HEK293 (cell line): ENCODE measurements at regions not wholly inside any gene's neighbourhood (a gene's known extent, or its start where the extent isn't known, plus 50 kb on each side); places are given as distances from the start of the nearest gene placed in this dataset.

Experiments used
- CTCF ChIA-PET: fragments of 350-600 bp; formaldehyde crosslinking; extraction: SDS; loops from one replicate; lab custom pipeline; 2021; ENCODE audit warnings: antibody characterized with exemption; lab: Yijun Ruan, JAX
- POLR2A ChIA-PET: fragments of 300-600 bp; formaldehyde crosslinking; extraction: SDS; loops from one replicate; lab custom pipeline; 2020; ENCODE audit warnings: antibody characterized with exemption, inconsistent platforms; lab: Yijun Ruan, JAX
- H3K27ac ChIP-seq: fragments of 200-500 bp; sonication (Bioruptor generic); 2 replicates; pipeline ENCODE4 v1.5.1; 2014; ENCODE audit warnings: low read depth, low read length, control low read depth, inconsistent platforms; ENCODE audit errors: extremely low read depth
- H3K36me3 ChIP-seq, 2 experiments: fragments of 200-500 bp in 1 of 2; sonication (Bioruptor generic) in 1 of 2; 1 replicate in 1 of 2; 2 replicates in 1 of 2; pipeline ENCODE4 v1.5.1; 2014 to 2017; ENCODE audit warnings: inconsistent platforms in 2 of 2, low read length in 2 of 2; ENCODE audit not compliant: control insufficient read depth in 2 of 2, insufficient read depth in 1 of 2
- H3K4me1 ChIP-seq: fragments of 200-500 bp; sonication (Bioruptor generic); 2 replicates; pipeline ENCODE4 v1.5.1; 2014; ENCODE audit warnings: mild to moderate bottlenecking, low read length, inconsistent platforms; ENCODE audit not compliant: control insufficient read depth, insufficient read depth
- H3K4me3 ChIP-seq: 2 replicates; pipeline ENCODE4 v1.5.1; 2011; ENCODE audit warnings: low read depth, mild to moderate bottlenecking, control low read depth, low read length, moderate library complexity
- H3K9me3 ChIP-seq: fragments of 200-500 bp; sonication (Bioruptor generic); 2 replicates; pipeline ENCODE4 v1.5.1; 2014; ENCODE audit warnings: low read depth, low read length, inconsistent platforms; ENCODE audit not compliant: control insufficient read depth, insufficient read depth
- KLF8 ChIP-seq: fragments of 450-650 bp; formaldehyde crosslinking; IDR thresholded peaks from 2 replicates; pipeline ENCODE4 v1.5.1; 2016; ENCODE audit warnings: missing biosample characterization, missing genetic modification characterization
- PRDM1 ChIP-seq: fragments of 450-650 bp; formaldehyde crosslinking; IDR thresholded peaks from 2 replicates; pipeline ENCODE4; 2016; ENCODE audit warnings: missing biosample characterization, missing genetic modification characterization
- REPIN1 ChIP-seq: fragments of 450-650 bp; formaldehyde crosslinking; IDR thresholded peaks from 2 replicates; pipeline ENCODE4 v1.5.1; 2017; ENCODE audit warnings: missing biosample characterization, missing genetic modification characterization, low read depth
- SALL2 ChIP-seq: fragments of 450-650 bp; formaldehyde crosslinking; IDR thresholded peaks from 2 replicates; pipeline ENCODE4 v1.5.0; 2017; ENCODE audit warnings: missing biosample characterization, mild to moderate bottlenecking, missing genetic modification characterization, borderline replicate concordance
- SCRT1 ChIP-seq: fragments of 450-650 bp; formaldehyde crosslinking; IDR thresholded peaks from 2 replicates; pipeline ENCODE4 v1.5.1; 2016; ENCODE audit warnings: missing biosample characterization, missing genetic modification characterization, borderline replicate concordance
- TCF7L2 ChIP-seq: IDR thresholded peaks from 2 replicates; pipeline ENCODE4 v1.6.1; 2011; ENCODE audit warnings: low read depth, mild to moderate bottlenecking, inconsistent platforms, low read length, moderate library complexity, borderline replicate concordance
- YY1 ChIP-seq: fragments of 450-650 bp; formaldehyde crosslinking; IDR thresholded peaks from 2 replicates; pipeline ENCODE4 v1.5.1; 2018; ENCODE audit warnings: missing biosample characterization, missing genetic modification characterization
- ZBTB17 ChIP-seq: fragments of 450-650 bp; formaldehyde crosslinking; IDR thresholded peaks from 2 replicates; pipeline ENCODE4 v1.5.1; 2016; ENCODE audit warnings: missing biosample characterization, missing genetic modification characterization
- ZBTB20 ChIP-seq: fragments of 450-650 bp; formaldehyde crosslinking; IDR thresholded peaks from 2 replicates; pipeline ENCODE4 v1.5.1; 2016; ENCODE audit warnings: missing biosample characterization, missing genetic modification characterization
- ZBTB8A ChIP-seq: fragments of 450-650 bp; formaldehyde crosslinking; IDR thresholded peaks from 2 replicates; pipeline ENCODE4 v1.5.1; 2016; ENCODE audit warnings: missing biosample characterization, missing genetic modification characterization
- ZNF155 ChIP-seq: fragments of 450-650 bp; formaldehyde crosslinking; IDR thresholded peaks from 2 replicates; pipeline ENCODE4 v1.5.1; 2016; ENCODE audit warnings: missing biosample characterization, missing genetic modification characterization
- ZNF211 ChIP-seq: fragments of 450-650 bp; formaldehyde crosslinking; IDR thresholded peaks from 2 replicates; pipeline ENCODE4 v1.5.1; 2016; ENCODE audit warnings: low read depth, missing biosample characterization, missing genetic modification characterization
- ZNF266 ChIP-seq: fragments of 450-650 bp; formaldehyde crosslinking; IDR thresholded peaks from 2 replicates; pipeline ENCODE4 v1.5.1; 2016; ENCODE audit warnings: missing biosample characterization, missing genetic modification characterization, low read depth
- ZNF341 ChIP-seq: fragments of 450-650 bp; formaldehyde crosslinking; IDR thresholded peaks from 2 replicates; pipeline ENCODE4; 2016; ENCODE audit warnings: low read depth, missing biosample characterization, missing genetic modification characterization
- ZNF394 ChIP-seq: fragments of 450-650 bp; formaldehyde crosslinking; IDR thresholded peaks from 2 replicates; pipeline ENCODE4 v1.5.1; 2016; ENCODE audit warnings: missing biosample characterization, missing genetic modification characterization, mild to moderate bottlenecking, moderate library complexity, borderline replicate concordance
- ZNF514 ChIP-seq: fragments of 450-650 bp; formaldehyde crosslinking; IDR thresholded peaks from 2 replicates; pipeline ENCODE4 v1.5.1; 2016; ENCODE audit warnings: missing biosample characterization, missing genetic modification characterization
- ZNF571 ChIP-seq: fragments of 450-650 bp; formaldehyde crosslinking; IDR thresholded peaks from 2 replicates; pipeline ENCODE4 v1.5.0; 2017; ENCODE audit warnings: missing biosample characterization, missing genetic modification characterization
- ZNF623 ChIP-seq: fragments of 450-650 bp; formaldehyde crosslinking; IDR thresholded peaks from 2 replicates; pipeline ENCODE4 v1.5.1; 2016; ENCODE audit warnings: missing biosample characterization, missing genetic modification characterization
- ZNF629 ChIP-seq: fragments of 450-650 bp; formaldehyde crosslinking; IDR thresholded peaks from 2 replicates; pipeline ENCODE4 v1.5.1; 2017; ENCODE audit warnings: missing biosample characterization, missing genetic modification characterization
- ZNF677 ChIP-seq: fragments of 450-650 bp; IDR thresholded peaks from 2 replicates; pipeline ENCODE4 v1.5.0; 2018; ENCODE audit warnings: missing biosample characterization, mild to moderate bottlenecking, missing genetic modification characterization, moderate library complexity
- ZXDB ChIP-seq: fragments of 450-650 bp; formaldehyde crosslinking; IDR thresholded peaks from 2 replicates; pipeline ENCODE4 v1.5.1; 2016; ENCODE audit warnings: missing biosample characterization, missing genetic modification characterization
- TF ChIP-seq, protein P1 (sequence below): sonication (generic); formaldehyde crosslinking; IDR thresholded peaks from 2 replicates; pipeline ENCODE4 v1.8.1; 2022; ENCODE audit warnings: mild to moderate bottlenecking, moderate library complexity, missing genetic modification reagents
- TF ChIP-seq, protein P2 (sequence below): fragments of 450-650 bp; formaldehyde crosslinking; IDR thresholded peaks from 2 replicates; pipeline ENCODE4 v1.5.1; 2016; ENCODE audit warnings: missing biosample characterization, missing genetic modification characterization
- TF ChIP-seq, protein P3 (sequence below): fragments of 450-650 bp; formaldehyde crosslinking; IDR thresholded peaks from 2 replicates; pipeline ENCODE4 v1.5.1; 2016; ENCODE audit warnings: missing biosample characterization, missing genetic modification characterization

- Histone ChIP-seq H3K4me1 (no peaks in the 10 kb centered on the region), H3K9me3 (no peaks in the 10 kb centered on the region), H3K4me3 (no peak overlapping the region), H3K27ac (no peak overlapping the region), H3K36me3 (no peaks in the 10 kb centered on the region)
- ChIA-PET POLR2A (no interaction called here), CTCF (no interaction called here)
- TF ChIP-seq ZNF266 (tag by site-specific recombination), result no peak
- TF ChIP-seq ZNF514, result no peak
- no peak for TF ChIP-seq ZNF211 (tag by site-specific recombination)
- TF ChIP-seq ZNF677 (tag by site-specific recombination), result no peak
Observed at GRCh38 chr15:46471096-46471495, 836.3 kb downstream of the SQOR start.

DNA sequence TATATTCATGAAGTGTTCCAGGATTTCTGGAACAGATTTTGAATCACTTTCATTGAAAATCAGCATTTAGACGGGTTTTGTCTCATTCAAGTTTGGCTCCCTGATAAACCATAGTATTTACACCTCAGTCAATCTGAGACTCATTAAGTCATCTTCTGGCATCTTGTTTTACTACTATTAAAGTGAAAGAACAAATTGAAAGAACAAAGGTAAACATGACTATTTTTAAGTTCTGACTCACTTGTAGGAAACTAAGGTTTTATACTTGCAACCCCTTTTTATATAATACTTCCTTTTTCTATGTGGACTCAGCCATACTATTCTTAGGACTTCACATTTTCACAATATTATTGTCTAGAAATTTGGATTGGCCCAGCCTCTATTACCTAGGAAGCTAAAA is 854.4 kb downstream of the SQOR start:
- no peaks in the 10 kb centered on the region for H3K36me3 ChIP-seq
- no peaks in the 10 kb centered on the region for H3K4me1 ChIP-seq
- ChIA-PET POLR2A (no interaction called here), CTCF (no interaction called here)
- H3K4me3 ChIP-seq, result no peak overlapping the region
- H3K27ac ChIP-seq, result no peak overlapping the region
- H3K9me3 ChIP-seq, result no peaks in the 10 kb centered on the region
- TF ChIP-seq ZBTB20 (tag by site-specific recombination), result no peak
- no peak for TF ChIP-seq ZNF623 (tag by site-specific recombination)
- TF ChIP-seq ZBTB17 (tag by site-specific recombination), result no peak
- no peak for TF ChIP-seq ZNF629 (tag by site-specific recombination)
- TF ChIP-seq, protein P1, sequence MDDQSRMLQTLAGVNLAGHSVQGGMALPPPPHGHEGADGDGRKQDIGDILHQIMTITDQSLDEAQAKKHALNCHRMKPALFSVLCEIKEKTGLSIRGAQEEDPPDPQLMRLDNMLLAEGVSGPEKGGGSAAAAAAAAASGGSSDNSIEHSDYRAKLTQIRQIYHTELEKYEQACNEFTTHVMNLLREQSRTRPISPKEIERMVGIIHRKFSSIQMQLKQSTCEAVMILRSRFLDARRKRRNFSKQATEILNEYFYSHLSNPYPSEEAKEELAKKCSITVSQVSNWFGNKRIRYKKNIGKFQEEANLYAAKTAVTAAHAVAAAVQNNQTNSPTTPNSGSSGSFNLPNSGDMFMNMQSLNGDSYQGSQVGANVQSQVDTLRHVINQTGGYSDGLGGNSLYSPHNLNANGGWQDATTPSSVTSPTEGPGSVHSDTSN (CRISPR knock-in tag), result no peak
- no peak for TF ChIP-seq SALL2
- no peak for TF ChIP-seq PRDM1 (tag by site-specific recombination)
- no peak for TF ChIP-seq ZNF155 (tag by site-specific recombination)
- TF ChIP-seq ZNF394, result no peak
- TF ChIP-seq TCF7L2, result no peak
- no peak for TF ChIP-seq ZNF341 (tag by site-specific recombination)
- TF ChIP-seq, all 188 proteins: peak for 0

GRCh38 chr15:46496491-46497115 is 861.8 kb downstream of the SQOR start:
- no peaks in the 10 kb centered on the region for H3K9me3 ChIP-seq
- no peaks in the 10 kb centered on the region for H3K4me1 ChIP-seq
- no peak for TF ChIP-seq REPIN1
- no peak for TF ChIP-seq ZBTB8A
- no peak overlapping the region for H3K27ac ChIP-seq
- CTCF ChIA-PET, result no interaction called here
- POLR2A ChIA-PET, result no interaction called here
- no peak overlapping the region for H3K4me3 ChIP-seq
- H3K36me3 ChIP-seq, result no peaks in the 10 kb centered on the region

DNA sequence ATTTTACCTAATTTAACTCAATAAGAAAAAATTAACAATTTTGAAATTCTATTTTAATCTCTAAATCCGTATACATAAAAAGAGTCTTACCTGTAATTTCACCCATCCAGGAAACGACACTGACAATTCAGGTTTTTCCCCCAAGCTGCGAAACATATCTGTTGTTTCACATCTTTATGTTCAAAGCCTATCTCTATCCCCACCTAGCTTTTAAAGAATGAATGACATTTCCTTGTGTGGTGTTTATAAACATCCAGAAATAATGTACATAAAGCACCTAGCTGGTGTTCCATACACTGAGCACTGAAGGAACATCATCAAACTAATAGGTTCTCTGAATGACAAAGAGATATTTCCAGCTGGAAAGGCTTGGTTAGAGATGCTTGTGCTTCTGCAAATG is 867.8 kb downstream of the SQOR start:
- TF ChIP-seq YY1 (tag by site-specific recombination), result no peak
- no peak for TF ChIP-seq KLF8
- TF ChIP-seq ZNF571, result no peak
- TF ChIP-seq, protein P2, sequence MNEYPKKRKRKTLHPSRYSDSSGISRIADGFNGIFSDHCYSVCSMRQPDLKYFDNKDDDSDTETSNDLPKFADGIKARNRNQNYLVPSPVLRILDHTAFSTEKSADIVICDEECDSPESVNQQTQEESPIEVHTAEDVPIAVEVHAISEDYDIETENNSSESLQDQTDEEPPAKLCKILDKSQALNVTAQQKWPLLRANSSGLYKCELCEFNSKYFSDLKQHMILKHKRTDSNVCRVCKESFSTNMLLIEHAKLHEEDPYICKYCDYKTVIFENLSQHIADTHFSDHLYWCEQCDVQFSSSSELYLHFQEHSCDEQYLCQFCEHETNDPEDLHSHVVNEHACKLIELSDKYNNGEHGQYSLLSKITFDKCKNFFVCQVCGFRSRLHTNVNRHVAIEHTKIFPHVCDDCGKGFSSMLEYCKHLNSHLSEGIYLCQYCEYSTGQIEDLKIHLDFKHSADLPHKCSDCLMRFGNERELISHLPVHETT (tag by site-specific recombination), result no peak
- TF ChIP-seq, protein P3, sequence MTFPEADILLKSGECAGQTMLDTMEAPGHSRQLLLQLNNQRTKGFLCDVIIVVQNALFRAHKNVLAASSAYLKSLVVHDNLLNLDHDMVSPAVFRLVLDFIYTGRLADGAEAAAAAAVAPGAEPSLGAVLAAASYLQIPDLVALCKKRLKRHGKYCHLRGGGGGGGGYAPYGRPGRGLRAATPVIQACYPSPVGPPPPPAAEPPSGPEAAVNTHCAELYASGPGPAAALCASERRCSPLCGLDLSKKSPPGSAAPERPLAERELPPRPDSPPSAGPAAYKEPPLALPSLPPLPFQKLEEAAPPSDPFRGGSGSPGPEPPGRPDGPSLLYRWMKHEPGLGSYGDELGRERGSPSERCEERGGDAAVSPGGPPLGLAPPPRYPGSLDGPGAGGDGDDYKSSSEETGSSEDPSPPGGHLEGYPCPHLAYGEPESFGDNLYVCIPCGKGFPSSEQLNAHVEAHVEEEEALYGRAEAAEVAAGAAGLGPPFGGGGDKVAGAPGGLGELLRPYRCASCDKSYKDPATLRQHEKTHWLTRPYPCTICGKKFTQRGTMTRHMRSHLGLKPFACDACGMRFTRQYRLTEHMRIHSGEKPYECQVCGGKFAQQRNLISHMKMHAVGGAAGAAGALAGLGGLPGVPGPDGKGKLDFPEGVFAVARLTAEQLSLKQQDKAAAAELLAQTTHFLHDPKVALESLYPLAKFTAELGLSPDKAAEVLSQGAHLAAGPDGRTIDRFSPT (tag by site-specific recombination), result no peak
- TF ChIP-seq SCRT1 (tag by site-specific recombination), result no peak
- no peak for TF ChIP-seq ZXDB (tag by site-specific recombination)
- Histone ChIP-seq H3K4me1 (no peaks in the 10 kb centered on the region), H3K4me3 (no peak overlapping the region), H3K27ac (no peak overlapping the region), H3K36me3 (no peaks in the 10 kb centered on the region), H3K9me3 (no peaks in the 10 kb centered on the region)
- POLR2A ChIA-PET, result no interaction called here
- CTCF ChIA-PET, result interaction anchor here (0.7 to 1.9 kb wide), 3 partner anchors 187 to 679 kb away, joined by 3 to 9 read pairs (median 3); no protein-coding TSS in a partner anchor
